SK-N-SH (cell line): ENCODE measurements at regions not wholly inside any gene's neighbourhood (a gene's known extent, or its start where the extent isn't known, plus 50 kb on each side); places are given as distances from the start of the nearest gene placed in this dataset.

Experiments
- CTCF ChIA-PET: fragments of 300-600, 350-600 bp; formaldehyde crosslinking; extraction: SDS; loops from one replicate; lab custom pipeline; 2021; lab: Yijun Ruan, JAX
- POLR2A ChIA-PET: fragments of 350-600 bp; sonication (Branson Sonifier 250); formaldehyde crosslinking; extraction: SDS; loops from one replicate; lab custom pipeline; 2020; ENCODE audit warnings: antibody characterized with exemption, inconsistent platforms; lab: Yijun Ruan, JAX
- DNase-seq: peaks from one replicate; pipeline ENCODE4 v3.0.0; 2012
- H2AFZ ChIP-seq: fragments of 200-600 bp; sonication (generic); 2 replicates; pipeline ENCODE4 v1.8.1; 2016; ENCODE audit warnings: antibody characterized with exemption, mild to moderate bottlenecking, low read depth
- H3F3A ChIP-seq: fragments of 200-600 bp; sonication (generic); replicated peaks from 2 replicates; pipeline ENCODE3; 2016; ENCODE audit warnings: antibody characterized with exemption, mild to moderate bottlenecking; ENCODE audit not compliant: insufficient read depth
- H3K27ac ChIP-seq, 2 experiments: fragments of 200-500 bp in 1 of 2; fragments of 200-600 bp in 1 of 2; sonication (Bioruptor generic) in 1 of 2; sonication (generic), shearing (Covaris generic) in 1 of 2; 2 replicates each; pipeline versions ENCODE4 v1.5.1 to v1.6.1; 2014 to 2016; ENCODE audit warnings: low read depth in 2 of 2, inconsistent platforms in 1 of 2, low read length in 1 of 2, mild to moderate bottlenecking in 1 of 2, mixed read lengths in 1 of 2
- H3K27me3 ChIP-seq: fragments of 200-600 bp; sonication (generic), shearing (Covaris generic); 2 replicates; pipeline ENCODE4 v1.6.1; 2016; ENCODE audit warnings: mixed run types; ENCODE audit not compliant: insufficient read depth
- H3K36me3 ChIP-seq, 2 experiments: fragments of 200-500 bp in 1 of 2; fragments of 200-600 bp in 1 of 2; sonication (Bioruptor generic) in 1 of 2; sonication (generic) in 1 of 2; replicated peaks in 1 of 2; 2 replicates each; pipeline versions ENCODE3 to v1.5.1; 2014 to 2016; ENCODE audit warnings: low read length in 1 of 2, mild to moderate bottlenecking in 1 of 2; ENCODE audit not compliant: insufficient read depth in 2 of 2, control insufficient read depth in 1 of 2
- H3K4me1 ChIP-seq, 2 experiments: fragments of 200-500 bp in 1 of 2; fragments of 200-600 bp in 1 of 2; sonication (Bioruptor generic) in 1 of 2; sonication (generic), shearing (Covaris generic) in 1 of 2; 2 replicates each; pipeline versions ENCODE4 v1.5.1 to v1.6.1; 2014 to 2016; ENCODE audit warnings: low read depth in 1 of 2, low read length in 1 of 2, mixed run types in 1 of 2; ENCODE audit not compliant: insufficient read depth in 2 of 2, control insufficient read depth in 1 of 2
- H3K4me2 ChIP-seq: fragments of 200-600 bp; sonication (generic), shearing (Covaris generic); 2 replicates; pipeline ENCODE4 v1.6.1; 2017; ENCODE audit warnings: mixed run types
- H3K4me3 ChIP-seq, 2 experiments: fragments of 200-500 bp in 1 of 2; fragments of 200-600 bp in 1 of 2; sonication (Bioruptor generic) in 1 of 2; sonication (generic), shearing (Covaris generic) in 1 of 2; 2 replicates each; pipeline versions ENCODE4 v1.5.1 to v1.8.1; 2014 to 2016; ENCODE audit warnings: low read depth in 2 of 2, inconsistent platforms in 1 of 2, low read length in 1 of 2, mild to moderate bottlenecking in 1 of 2, mixed read lengths in 1 of 2, moderate library complexity in 1 of 2
- H3K79me2 ChIP-seq: fragments of 200-600 bp; sonication (generic); 2 replicates; pipeline ENCODE4 v1.8.1; 2017; ENCODE audit warnings: mild to moderate bottlenecking; ENCODE audit not compliant: insufficient read depth
- H3K9ac ChIP-seq: fragments of 200-600 bp; sonication (generic); 2 replicates; pipeline ENCODE4 v1.6.1; 2017; ENCODE audit warnings: mixed run types
- H3K9me2 ChIP-seq: fragments of 200-600 bp; sonication (generic); 2 replicates; pipeline ENCODE4 v1.6.1; 2017; ENCODE audit warnings: mixed run types
- H3K9me3 ChIP-seq: fragments of 200-600 bp; sonication (generic); 2 replicates; pipeline ENCODE4 v1.6.1; 2017; ENCODE audit warnings: mixed run types, mild to moderate bottlenecking, moderate library complexity
- H4K20me1 ChIP-seq: fragments of 200-600 bp; sonication (generic); 2 replicates; pipeline ENCODE4 v1.6.1; 2017; ENCODE audit warnings: mild to moderate bottlenecking, mixed run types; ENCODE audit not compliant: insufficient read depth
- EP300 ChIP-seq, 2 experiments: IDR thresholded peaks; 2 replicates each; pipeline versions ENCODE4 v1.4.0 to v1.6.1; 2012; ENCODE audit warnings: borderline replicate concordance in 1 of 2, low read depth in 1 of 2, low read length in 1 of 2
- FOSL2 ChIP-seq: IDR thresholded peaks from 2 replicates; pipeline ENCODE4 v1.4.0; 2012; ENCODE audit warnings: low read depth, mild to moderate bottlenecking, moderate library complexity, borderline replicate concordance
- FOXJ3 ChIP-seq: sonication (generic); formaldehyde crosslinking; IDR thresholded peaks from 2 replicates; pipeline ENCODE4 v1.5.1; 2020; ENCODE audit warnings: mild to moderate bottlenecking, missing genetic modification reagents
- MEF2A ChIP-seq: IDR thresholded peaks from 2 replicates; pipeline ENCODE4 v1.4.0; 2012; ENCODE audit warnings: low read depth, borderline replicate concordance
- NFIC ChIP-seq: IDR thresholded peaks from 2 replicates; pipeline ENCODE4 v1.4.0; 2012; ENCODE audit warnings: borderline replicate concordance
- POLR2AphosphoS5 ChIP-seq: IDR thresholded peaks from 2 replicates; pipeline ENCODE4 v1.6.1; 2012; ENCODE audit warnings: low read depth, low read length
- RXRA ChIP-seq: IDR thresholded peaks from 2 replicates; pipeline ENCODE4 v1.4.0; 2012; ENCODE audit warnings: low read depth, mild to moderate bottlenecking, borderline replicate concordance
- SIN3A ChIP-seq: IDR thresholded peaks from 2 replicates; pipeline ENCODE4 v1.6.1; 2012; ENCODE audit warnings: low read depth, mild to moderate bottlenecking, low read length, moderate library complexity, borderline replicate concordance
- TCF12 ChIP-seq: IDR thresholded peaks from 2 replicates; pipeline ENCODE4 v1.4.0; 2012
- WGBS: methylation state at CpG from one replicate; pipeline ENCODE4 v1.1.6; 2017; ENCODE audit warnings: low lambda C conversion rate; 5-methylcytosine and 5-hydroxymethylcytosine counted together
- TF ChIP-seq, protein P1 (sequence below): IDR thresholded peaks from 2 replicates; pipeline ENCODE4 v1.4.0; 2012; ENCODE audit warnings: low read depth, borderline replicate concordance
- TF ChIP-seq, protein P2 (sequence below): IDR thresholded peaks from 2 replicates; pipeline ENCODE4 v1.4.0; 2012; ENCODE audit warnings: low read depth, borderline replicate concordance
- TF ChIP-seq, protein P3 (sequence below): IDR thresholded peaks from 2 replicates; pipeline ENCODE4 v1.4.0; 2012; ENCODE audit warnings: low read depth
- TF ChIP-seq, protein P4 (sequence below): fragments of 150-350 bp; IDR thresholded peaks from 2 replicates; pipeline ENCODE4 v1.6.1; 2016; ENCODE audit warnings: mild to moderate bottlenecking, low read depth, low read length

DNA sequence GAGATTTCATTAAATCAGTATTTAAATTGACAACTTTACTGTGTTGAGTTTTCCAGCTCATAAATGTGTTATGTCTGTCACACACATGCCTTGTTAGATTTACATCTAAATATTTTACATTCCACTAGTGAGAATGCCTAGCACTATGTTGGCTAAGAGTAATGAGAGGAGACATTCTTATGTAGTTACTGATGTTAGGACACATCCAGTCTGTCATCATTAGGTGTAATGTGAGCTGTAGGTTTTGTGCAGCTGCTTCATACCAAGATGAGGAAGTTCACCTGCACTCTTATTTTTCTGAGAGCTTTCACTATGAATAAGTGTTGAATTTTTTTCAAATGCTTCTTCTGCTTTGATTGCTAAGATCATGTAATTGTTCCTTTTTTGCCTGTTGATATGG is 218.0 kb upstream of the IGFBP3 start (continued):
- TF ChIP-seq, protein P1, sequence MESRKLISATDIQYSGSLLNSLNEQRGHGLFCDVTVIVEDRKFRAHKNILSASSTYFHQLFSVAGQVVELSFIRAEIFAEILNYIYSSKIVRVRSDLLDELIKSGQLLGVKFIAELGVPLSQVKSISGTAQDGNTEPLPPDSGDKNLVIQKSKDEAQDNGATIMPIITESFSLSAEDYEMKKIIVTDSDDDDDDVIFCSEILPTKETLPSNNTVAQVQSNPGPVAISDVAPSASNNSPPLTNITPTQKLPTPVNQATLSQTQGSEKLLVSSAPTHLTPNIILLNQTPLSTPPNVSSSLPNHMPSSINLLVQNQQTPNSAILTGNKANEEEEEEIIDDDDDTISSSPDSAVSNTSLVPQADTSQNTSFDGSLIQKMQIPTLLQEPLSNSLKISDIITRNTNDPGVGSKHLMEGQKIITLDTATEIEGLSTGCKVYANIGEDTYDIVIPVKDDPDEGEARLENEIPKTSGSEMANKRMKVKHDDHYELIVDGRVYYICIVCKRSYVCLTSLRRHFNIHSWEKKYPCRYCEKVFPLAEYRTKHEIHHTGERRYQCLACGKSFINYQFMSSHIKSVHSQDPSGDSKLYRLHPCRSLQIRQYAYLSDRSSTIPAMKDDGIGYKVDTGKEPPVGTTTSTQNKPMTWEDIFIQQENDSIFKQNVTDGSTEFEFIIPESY: no peak
- TF ChIP-seq FOXJ3 (CRISPR knock-in tag) (no peak), SIN3A (peak; percentile 75), FOSL2 (peak; percentile 55; the same call in 1 of the 2 replicates), EP300 (IDR thresholded peaks at IDR 0.05; ENCODE audit: borderline replicate concordance in 1 of 2, low read depth in 1 of 2, low read length in 1 of 2) (peak; percentile 49 to 91; a peak in 3 of 4 replicates)
- TF ChIP-seq, protein P2, sequence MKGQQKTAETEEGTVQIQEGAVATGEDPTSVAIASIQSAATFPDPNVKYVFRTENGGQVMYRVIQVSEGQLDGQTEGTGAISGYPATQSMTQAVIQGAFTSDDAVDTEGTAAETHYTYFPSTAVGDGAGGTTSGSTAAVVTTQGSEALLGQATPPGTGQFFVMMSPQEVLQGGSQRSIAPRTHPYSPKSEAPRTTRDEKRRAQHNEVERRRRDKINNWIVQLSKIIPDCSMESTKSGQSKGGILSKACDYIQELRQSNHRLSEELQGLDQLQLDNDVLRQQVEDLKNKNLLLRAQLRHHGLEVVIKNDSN: no peak

DNA sequence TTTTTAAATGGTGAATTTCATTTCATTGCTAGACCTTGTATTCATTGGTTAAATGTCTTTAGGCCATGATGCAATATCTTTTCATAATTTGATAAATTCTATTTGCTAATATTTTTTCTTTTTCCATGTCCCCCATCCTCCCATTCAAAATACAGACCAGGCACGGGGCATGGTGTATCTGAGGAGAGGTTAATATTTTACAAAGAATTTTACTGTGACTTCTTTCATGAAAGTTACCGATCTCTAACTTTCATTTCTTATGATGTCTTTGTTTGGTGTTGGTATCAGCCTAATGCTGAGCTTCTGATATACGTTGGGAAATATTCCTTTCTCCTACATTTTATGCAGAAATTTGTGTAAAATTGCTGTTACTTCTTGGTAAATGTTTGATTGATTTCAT is 216.7 kb upstream of the IGFBP3 start:
- Histone ChIP-seq H4K20me1 (no peaks in the 10 kb centered on the region), H3K4me2 (no peak overlapping the region), H3K27ac (no peak overlapping the region), H3K36me3 (no peaks in the 10 kb centered on the region), H3K9ac (no peak overlapping the region), H3F3A (peaks cover 10% of the 10 kb centered on the region), H3K4me1 (peaks cover 2 to 6% of the 10 kb centered on the region in 2 experiments; a peak in 2 of 4 replicates), H3K9me2 (no peaks in the 10 kb centered on the region), H2AFZ (no peak overlapping the region), H3K9me3 (peaks cover 6% of the 10 kb centered on the region; the same call in 1 of the 2 replicates), H3K79me2 (no peaks in the 10 kb centered on the region), H3K4me3 (no peak overlapping the region), H3K27me3 (no peaks in the 10 kb centered on the region)
- 93% methylated on average over 3 of the region's 3 CpGs for WGBS
- TF ChIP-seq POLR2AphosphoS5 (no peak), RXRA (no peak), NFIC (no peak), FOSL2 (no peak), TCF12 (no peak), FOXJ3 (CRISPR knock-in tag) (no peak), MEF2A (no peak)
- TF ChIP-seq, protein P3, sequence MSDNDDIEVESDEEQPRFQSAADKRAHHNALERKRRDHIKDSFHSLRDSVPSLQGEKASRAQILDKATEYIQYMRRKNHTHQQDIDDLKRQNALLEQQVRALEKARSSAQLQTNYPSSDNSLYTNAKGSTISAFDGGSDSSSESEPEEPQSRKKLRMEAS: no peak
- TF ChIP-seq, protein P4, sequence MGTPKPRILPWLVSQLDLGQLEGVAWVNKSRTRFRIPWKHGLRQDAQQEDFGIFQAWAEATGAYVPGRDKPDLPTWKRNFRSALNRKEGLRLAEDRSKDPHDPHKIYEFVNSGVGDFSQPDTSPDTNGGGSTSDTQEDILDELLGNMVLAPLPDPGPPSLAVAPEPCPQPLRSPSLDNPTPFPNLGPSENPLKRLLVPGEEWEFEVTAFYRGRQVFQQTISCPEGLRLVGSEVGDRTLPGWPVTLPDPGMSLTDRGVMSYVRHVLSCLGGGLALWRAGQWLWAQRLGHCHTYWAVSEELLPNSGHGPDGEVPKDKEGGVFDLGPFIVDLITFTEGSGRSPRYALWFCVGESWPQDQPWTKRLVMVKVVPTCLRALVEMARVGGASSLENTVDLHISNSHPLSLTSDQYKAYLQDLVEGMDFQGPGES: no peak
- CTCF ChIA-PET: interaction anchor here (2.0 kb wide), 1 partner anchor 8 kb away, joined by 9 read pairs; no protein-coding TSS in a partner anchor
- no peak for DNase-seq
- POLR2A ChIA-PET: no interaction called here
